Inflammatory macrophage treated with lipopolysaccharide for 1 hour (primary cell): ENCODE measurements at regions not wholly inside any gene's neighbourhood (a gene's known extent, or its start where the extent isn't known, plus 50 kb on each side); places are given as distances from the start of the nearest gene placed in this dataset.

Experiments
- DNase-seq, 2 donors: peaks; one replicate each; pipeline ENCODE4 v3.0.0-alpha.2; 2020 to 2022

- DNase-seq = no peak
Measured at GRCh38 chr3:117485841-117486240, 776.3 kb downstream of the TUSC7 start.

GRCh38 chr3:117486719-117487716 lies 777.4 kb downstream of the TUSC7 start:
- DNase-seq = peak; percentile 24 to 45

- DNase-seq = no peak
Measured at GRCh38 chr3:117488983-117489382, 779.4 kb downstream of the TUSC7 start.

GRCh38 chr3:117489663-117490079 lies 780.1 kb downstream of the TUSC7 start:
- DNase-seq = no peak

- peak; percentile 49 to 54 for DNase-seq
Measured at GRCh38 chr3:117490716-117491115, 781.1 kb downstream of the TUSC7 start.

- no peak for DNase-seq
Measured at GRCh38 chr3:117495620-117496019, 786.0 kb downstream of the TUSC7 start.

DNA sequence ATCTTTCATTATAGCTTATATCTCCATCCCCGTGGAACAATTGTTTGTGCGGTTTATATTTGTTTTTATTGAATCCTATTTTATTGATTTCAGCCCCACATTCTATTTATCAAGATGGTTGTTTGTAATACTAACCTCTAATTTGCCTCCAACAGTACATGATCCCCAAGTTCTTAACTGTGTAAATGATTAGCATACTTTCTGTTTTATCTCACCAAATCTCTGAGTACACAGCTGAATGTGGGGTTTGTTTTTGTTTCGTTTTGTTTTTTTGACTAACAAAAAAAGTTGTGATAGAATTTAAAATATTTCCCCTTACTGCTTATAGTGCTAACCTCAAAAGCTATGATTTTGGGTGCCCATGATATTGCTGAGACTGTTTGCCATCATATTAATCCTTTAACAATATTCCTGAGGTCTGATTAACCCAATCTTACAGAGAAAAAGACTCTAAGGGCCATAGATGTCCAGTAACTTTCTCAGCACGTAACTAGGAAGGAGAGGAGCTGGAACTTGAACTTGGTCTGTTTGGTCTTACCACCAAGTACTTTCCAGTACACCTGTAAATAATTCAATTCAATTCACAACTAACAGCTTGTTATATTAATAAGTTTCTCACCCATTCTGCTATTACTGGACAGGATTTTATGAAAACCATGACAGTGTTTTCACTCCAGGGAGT lies 789.8 kb downstream of the TUSC7 start:
- DNase-seq = no peak

GRCh38 chr3:117507958-117508357 lies 798.4 kb downstream of the TUSC7 start:
- DNase-seq = no peak

DNA sequence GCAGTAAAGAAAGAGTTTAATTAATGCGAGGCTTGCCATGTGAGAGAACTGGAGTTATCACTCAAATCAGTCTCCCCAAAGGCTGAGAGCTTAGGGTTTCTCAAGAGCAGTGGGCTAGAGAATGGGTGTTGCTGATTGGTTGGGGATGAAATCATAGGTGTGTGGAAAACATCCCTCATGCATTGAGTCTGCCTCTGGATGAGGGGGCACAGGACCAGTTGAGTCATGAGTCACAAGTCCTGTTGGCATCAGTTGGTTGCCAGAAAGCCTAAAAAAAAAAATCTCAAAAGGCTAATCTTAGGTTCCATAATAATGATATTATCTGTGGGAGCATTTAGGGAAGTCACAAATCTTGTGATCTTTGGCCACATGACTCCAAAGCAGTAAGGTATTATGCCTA lies 800.3 kb downstream of the TUSC7 start:
- peak in 1 of 2 donors; percentile 17 for DNase-seq

DNA sequence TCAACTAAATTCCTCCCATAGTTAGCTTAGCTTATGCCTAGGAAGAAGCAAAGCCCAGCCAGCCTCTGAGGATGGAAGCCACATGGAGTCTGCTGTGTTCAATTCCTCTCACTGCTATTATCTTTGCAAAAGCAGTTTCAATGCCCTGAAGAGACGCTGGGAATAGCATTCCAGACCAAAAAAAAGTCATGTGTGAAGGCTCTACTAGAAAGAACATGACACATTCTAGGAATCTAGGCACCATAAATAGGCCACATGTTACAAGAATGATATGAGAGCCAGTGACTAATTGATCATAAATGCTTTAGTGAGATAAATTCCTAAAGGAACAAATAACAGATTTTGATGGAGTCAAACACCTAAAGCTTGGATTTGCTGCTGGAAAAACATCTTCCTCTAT lies 800.8 kb downstream of the TUSC7 start:
- no peak for DNase-seq

DNA sequence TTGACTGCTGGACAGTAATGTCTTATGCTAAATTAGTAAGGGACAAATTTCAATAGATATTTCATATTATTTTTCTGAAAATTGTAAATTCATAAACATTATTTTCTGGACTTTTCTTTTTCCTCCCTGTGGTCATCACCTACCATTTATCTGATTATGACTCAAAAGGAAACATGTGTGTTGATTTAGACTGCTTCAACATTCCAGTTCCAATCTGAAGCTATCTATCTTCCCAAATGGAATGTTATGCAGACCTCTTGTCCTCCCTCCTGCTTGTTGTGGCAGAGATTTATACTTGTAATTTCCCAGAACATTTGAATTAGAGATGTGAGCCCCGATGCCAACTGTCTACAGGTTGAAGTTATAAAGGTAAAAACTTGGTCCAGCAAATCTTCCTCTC lies 803.4 kb downstream of the TUSC7 start:
- no peak for DNase-seq

- no peak for DNase-seq
Measured at GRCh38 chr3:117515309-117515708, 805.7 kb downstream of the TUSC7 start.

DNA sequence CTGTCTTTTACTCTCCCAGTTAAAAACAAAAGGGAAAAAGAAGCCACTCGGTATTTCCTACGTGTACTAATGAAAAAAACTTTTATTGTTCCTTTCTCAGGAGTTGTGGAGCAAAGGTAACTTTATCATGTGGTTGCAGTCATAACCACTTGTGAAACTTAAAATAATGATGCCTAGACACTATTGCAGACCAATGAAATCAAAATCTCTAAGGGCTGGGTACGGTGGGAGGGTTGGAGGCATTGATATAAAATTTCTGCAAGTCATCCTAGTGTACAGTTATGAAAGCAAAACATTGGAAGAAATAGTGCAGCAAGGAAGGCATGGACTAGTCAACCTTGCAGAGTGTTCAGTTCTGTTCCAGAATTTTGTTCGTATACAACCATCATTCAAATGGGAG lies 808.8 kb downstream of the TUSC7 start:
- no peak for DNase-seq

GRCh38 chr3:117519776-117520175 lies 810.2 kb downstream of the TUSC7 start:
- no peak for DNase-seq

DNA sequence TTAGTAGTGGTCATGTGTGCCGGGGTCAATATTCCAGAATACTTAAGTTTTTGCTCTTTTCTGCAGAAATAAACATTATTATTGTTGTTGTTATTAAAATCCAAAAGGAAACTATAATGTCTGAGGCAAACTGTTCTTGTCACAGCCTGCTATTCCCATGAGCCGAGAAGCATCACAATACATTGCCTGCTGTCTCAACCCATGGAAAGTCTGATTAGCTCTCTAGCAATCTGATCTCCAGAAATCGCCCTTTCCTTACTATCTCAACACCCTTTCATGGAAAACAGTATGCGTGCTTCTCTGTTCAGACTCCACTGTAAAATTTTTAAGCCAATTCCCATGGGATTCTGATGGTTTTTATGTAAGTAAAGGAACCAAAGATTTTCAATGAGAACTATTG lies 811.0 kb downstream of the TUSC7 start:
- no peak for DNase-seq

- no peak for DNase-seq
Measured at GRCh38 chr3:117523418-117523817, 813.8 kb downstream of the TUSC7 start.

GRCh38 chr3:117524890-117525289 lies 815.3 kb downstream of the TUSC7 start:
- no peak for DNase-seq

- peak; percentile 15 to 76 for DNase-seq
Measured at GRCh38 chr3:117526470-117527079, 817.0 kb downstream of the TUSC7 start.

- no peak for DNase-seq
Measured at GRCh38 chr3:117527346-117527745, 817.8 kb downstream of the TUSC7 start.

DNA sequence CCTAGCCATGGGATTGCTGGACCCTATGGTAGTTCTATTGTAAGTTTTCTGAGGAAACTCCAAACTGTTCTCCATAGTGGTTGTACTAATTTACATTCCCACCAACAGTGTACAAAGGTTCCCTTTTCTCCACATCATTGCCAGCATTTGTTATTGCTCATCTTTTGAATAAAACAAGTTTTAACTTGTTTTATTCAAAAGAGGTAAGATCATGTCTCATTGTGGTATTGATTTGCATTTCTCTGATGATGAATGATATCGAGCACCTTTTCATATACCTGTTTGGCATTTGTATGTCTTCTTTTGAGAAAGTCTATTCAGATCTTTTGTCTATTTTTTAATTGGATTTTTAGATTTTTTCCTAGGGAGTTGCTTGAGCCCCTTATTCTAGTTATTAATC lies 819.1 kb downstream of the TUSC7 start:
- DNase-seq = no peak

DNA sequence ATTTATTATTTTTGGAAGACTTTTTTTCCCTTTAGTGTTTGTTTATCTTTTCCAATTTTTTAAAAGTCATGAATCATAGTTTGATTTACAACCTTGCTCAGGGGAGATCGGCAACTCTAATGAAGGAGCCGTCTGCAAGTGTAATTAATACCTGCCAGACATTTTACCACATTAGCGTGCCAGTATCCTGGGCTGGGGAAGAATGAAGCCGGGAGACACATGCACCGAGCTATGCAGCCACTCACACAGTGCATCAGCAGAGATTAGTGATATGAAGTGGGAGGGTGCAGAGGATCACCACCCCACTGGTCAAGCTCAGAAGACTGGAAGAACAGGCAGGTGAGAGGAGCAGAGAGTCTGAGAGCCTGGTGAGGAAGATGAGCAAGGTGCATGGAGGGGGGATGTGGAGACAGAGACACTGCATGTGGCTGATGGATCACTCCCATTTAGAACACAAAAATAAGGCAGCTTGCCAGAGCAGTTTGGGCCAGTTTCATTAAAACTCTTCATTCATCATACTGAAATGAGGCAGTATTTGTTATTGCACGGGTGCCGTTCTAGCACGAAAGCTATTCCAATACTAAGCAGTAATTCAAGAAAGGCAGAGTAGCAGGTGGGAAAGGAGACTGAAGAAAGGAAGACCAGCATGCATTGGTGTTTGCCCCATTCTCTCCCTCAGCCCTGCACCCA lies 821.6 kb downstream of the TUSC7 start:
- DNase-seq = no peak

DNA sequence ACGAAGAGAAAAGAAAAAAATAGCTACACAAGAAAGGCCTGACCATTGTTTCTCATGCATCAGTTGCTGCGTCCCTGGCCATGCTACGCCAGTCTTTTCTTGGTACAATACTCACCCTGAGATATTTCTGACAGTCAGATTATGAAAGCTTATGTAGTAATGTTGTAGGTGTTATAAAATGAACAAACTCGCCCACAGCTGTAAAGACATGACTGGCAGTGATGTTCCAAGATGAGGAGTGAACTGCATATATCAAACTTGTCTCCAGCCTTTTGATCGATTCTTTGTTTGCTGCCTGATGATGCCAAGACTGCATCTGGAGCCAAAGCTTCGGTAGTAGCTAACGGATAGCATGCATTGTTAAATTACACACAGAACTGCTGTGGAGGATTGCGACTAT lies 822.7 kb downstream of the TUSC7 start:
- no peak for DNase-seq

DNA sequence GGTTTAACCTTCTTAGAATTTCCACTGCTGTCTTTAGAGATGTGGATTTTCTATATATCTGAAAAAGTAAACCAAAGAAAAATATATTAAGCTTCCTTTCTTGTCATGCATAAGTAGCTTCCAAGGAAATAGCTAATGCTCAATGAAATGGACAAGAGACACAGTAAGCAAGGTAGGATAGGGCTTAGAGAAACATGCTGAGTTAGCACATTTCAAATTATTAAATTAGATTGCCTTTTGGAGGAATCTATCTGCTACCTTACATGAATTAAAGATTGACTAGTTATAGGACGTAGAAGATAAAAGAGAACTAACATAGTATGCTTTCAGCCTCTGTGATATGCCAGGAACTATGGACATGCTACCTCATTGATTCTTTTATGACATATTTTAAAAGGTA lies 824.6 kb downstream of the TUSC7 start:
- DNase-seq = no peak
